Activated CD8-positive, alpha-beta memory T cell treated with anti-CD3 and anti-CD28 coated beads, Interleukin-2, amount 10 ng/mL, durations not matched to agents 7 days and 5 days (primary cell): ENCODE measurements at regions not wholly inside any gene's neighbourhood (a gene's known extent, or its start where the extent isn't known, plus 50 kb on each side); places are given as distances from the start of the nearest gene placed in this dataset.

Experiments used
- ATAC-seq: fragments of 150-1000 bp; cut with Tn5 transposase; one replicate; pipeline ENCODE4 v1.10.0; 2021; ENCODE audit warnings: moderate library complexity
- CTCF ChIA-PET: fragments of 350-600 bp; sonication (Branson Sonifier 250); formaldehyde crosslinking; loops from one replicate; lab custom pipeline; 2021; ENCODE audit warnings: antibody characterized with exemption; lab: Charles Lee
- DNase-seq: peaks from one replicate; pipeline ENCODE4 v3.0.0-alpha.2; 2020
- H3K27ac Mint-ChIP-seq: one replicate; pipeline ENCODE4 v1.8.0; 2021; ENCODE audit warnings: mild to moderate bottlenecking, mixed read lengths
- H3K27me3 Mint-ChIP-seq: one replicate; pipeline ENCODE4 v1.8.0; 2021; ENCODE audit warnings: mixed read lengths
- H3K36me3 Mint-ChIP-seq: one replicate; pipeline ENCODE4 v1.8.0; 2021; ENCODE audit warnings: mild to moderate bottlenecking, mixed read lengths
- H3K4me1 Mint-ChIP-seq: one replicate; pipeline ENCODE4 v1.8.0; 2021; ENCODE audit warnings: mixed read lengths
- H3K4me3 Mint-ChIP-seq: one replicate; pipeline ENCODE4 v1.8.0; 2021; ENCODE audit warnings: mild to moderate bottlenecking, moderate library complexity, mixed read lengths
- H3K9me3 Mint-ChIP-seq: one replicate; pipeline ENCODE4 v1.8.0; 2022; ENCODE audit warnings: low read depth, mixed read lengths

DNA sequence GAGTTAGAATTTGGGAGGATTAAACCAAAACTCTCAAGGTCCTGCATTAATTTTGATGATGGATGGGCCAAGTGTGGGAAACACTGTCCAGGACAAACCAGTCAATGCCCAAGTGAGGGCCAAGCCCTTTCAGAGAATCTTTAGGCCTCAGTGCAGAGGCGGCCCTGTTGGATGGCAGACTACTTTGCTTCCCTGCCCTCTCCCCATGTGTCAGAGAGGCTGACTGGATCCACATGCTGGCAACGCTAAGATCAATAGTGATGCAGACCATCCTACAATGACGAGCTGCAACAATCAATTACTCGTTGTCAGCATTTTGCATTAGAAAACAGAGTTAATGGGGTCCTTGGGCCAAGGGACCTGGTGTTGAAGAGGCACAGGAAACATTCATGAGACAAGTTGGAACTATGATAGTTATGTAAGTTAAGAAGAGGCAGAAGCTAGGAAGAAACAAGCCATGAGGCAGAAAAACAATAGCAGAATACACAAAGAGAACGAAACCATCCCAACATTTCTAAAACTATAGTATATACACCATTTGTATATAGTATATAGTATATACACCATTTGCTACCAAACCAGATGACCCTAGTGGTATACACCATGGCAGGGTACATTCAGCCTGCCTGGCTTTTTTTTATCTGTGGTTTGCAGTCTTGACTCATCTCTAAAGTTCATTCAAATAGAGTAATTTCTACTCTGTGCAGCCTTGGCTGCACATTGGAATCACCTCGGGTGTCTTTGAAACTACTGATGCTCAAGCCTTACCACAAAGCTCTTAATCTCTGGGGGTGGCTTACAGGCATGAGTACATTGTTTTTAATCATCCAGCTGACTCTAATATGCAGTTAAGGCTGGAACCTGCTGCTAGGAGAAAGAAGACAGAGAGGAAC is 147.7 kb upstream of the GYPA start:
- CTCF ChIA-PET = no interaction called here
- no peak overlapping the region for H3K4me3 Mint-ChIP-seq
- H3K36me3 Mint-ChIP-seq = no peaks in the 10 kb centered on the region
- ATAC-seq (no peak), DNase-seq (no peak)
- H3K4me1 Mint-ChIP-seq = no peaks in the 10 kb centered on the region
- no peaks in the 10 kb centered on the region for H3K27me3 Mint-ChIP-seq
- H3K9me3 Mint-ChIP-seq = no peaks in the 10 kb centered on the region
- H3K27ac Mint-ChIP-seq = no peak overlapping the region

DNA sequence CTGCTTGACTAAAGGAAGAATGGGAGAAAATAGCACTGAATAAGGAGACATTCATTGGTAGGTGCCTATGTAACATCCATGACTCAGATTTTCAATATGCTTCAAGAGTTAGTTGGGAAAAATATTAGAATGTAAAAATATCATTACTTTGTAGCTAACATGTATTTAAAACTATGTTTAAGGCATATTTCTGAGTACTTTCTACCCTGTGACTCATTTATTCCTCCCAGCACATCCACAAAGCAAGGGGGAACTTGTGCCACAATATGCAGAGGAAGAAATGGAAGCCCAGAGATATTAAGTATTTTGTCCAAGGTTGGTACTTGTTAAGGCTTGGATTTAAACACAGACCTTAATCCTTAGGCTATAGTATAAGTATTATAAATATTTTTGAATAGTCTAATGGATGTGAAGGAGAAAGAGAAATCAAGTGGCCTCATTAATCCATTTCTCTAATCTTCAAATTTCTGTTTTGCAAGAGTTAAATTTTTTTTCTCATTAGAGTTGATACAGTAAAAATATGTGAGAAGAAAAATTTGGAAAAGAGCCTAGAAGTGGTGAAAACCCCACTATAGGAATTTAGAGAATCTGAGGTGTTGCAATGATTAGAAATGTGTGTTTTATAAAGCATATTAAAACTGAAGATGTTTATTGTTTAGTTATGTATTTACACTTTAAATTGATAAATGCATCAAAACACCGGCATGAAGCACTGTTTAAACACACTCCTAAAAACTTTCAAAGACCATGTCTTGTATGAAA is 149.3 kb upstream of the GYPA start:
- Mint-ChIP-seq H3K36me3 (no peaks in the 10 kb centered on the region), H3K9me3 (no peaks in the 10 kb centered on the region), H3K27me3 (no peaks in the 10 kb centered on the region), H3K27ac (no peak overlapping the region), H3K4me1 (no peaks in the 10 kb centered on the region), H3K4me3 (no peak overlapping the region)
- DNase-seq (no peak), ATAC-seq (no peak)
- CTCF ChIA-PET = no interaction called here

DNA sequence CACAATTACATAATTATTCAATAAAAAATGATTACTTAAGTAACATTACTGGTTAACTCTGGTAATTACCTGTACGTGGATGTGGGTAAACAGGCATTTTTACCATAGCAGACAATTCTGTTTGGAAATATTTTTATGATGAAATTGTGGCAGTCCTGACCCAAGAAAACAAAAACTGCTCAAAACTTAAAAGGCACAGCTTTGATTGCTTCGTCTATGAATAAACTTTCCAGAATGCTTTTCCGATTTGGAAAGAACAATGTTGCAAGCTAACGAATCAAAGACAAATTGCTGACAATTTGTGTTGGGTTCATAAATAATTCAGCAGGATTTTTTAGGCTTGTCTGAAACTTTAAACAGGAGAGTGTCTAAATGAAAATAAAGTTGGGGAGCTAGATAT is 150.6 kb upstream of the GYPA start:
- CTCF ChIA-PET = no interaction called here
- Mint-ChIP-seq H3K4me3 (no peak overlapping the region), H3K36me3 (no peaks in the 10 kb centered on the region), H3K27ac (no peak overlapping the region), H3K27me3 (no peaks in the 10 kb centered on the region), H3K9me3 (no peaks in the 10 kb centered on the region), H3K4me1 (no peaks in the 10 kb centered on the region)
- ATAC-seq (no peak), DNase-seq (no peak)

DNA sequence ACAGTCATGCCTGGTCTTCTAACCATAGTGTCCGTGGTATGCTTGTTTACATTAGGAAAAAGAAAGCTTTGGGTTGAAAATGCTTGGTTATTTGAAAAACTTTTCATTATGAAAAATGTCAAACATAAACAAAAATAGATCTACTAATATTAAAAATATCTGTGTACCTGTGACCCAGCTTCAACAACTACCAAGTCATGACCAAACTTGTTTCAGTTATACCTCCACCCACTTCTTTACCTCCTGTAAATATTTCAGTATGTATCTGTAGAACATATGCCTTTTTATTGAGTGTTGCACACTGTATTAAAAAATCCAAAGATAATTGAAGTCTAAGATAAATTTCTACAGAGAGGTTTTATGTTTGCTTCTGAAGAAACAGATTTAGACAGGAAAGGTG is 153.7 kb upstream of the GYPA start:
- no peak for DNase-seq
- CTCF ChIA-PET = no interaction called here
- no peak for ATAC-seq
- no peaks in the 10 kb centered on the region for H3K4me1 Mint-ChIP-seq
- H3K27ac Mint-ChIP-seq = no peak overlapping the region
- H3K36me3 Mint-ChIP-seq = no peaks in the 10 kb centered on the region
- H3K4me3 Mint-ChIP-seq = no peak overlapping the region
- no peaks in the 10 kb centered on the region for H3K9me3 Mint-ChIP-seq
- H3K27me3 Mint-ChIP-seq = no peaks in the 10 kb centered on the region

DNA sequence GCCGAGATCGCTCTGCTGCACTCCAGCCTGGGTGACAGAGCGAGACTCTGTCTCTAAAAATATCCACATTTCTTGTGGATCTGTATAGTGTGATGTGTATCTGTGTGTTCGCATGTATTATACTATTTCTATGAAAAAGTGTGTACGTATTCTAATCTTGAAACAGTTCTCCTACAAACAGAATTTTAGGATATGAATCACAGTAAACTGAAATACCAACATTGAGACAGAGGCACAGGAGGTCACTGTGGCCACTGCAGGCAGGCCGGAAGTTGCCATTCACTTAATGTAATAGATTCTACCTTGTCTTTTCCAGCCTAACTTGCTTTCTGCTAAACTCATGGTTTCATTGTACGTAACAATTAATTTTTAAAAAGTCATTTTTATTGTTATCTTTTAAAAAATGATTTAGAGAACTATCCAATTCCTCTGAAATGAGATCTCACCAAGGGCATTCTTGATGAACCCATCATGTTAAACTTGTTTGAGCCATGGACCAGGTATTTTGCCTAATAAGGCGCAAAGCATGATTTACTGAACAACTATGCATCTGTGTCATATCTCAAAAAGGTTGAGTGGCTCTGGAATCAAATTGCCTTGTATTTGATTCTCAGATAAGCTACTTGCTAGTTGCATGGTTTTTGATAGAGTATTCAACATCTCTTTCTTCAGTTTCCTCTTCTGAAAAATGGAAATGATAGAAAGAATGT is 154.9 kb upstream of the GYPA start:
- H3K36me3 Mint-ChIP-seq = no peaks in the 10 kb centered on the region
- H3K9me3 Mint-ChIP-seq = no peaks in the 10 kb centered on the region
- CTCF ChIA-PET = interaction anchor here (1.4 kb wide), 1 partner anchor 17 kb away, joined by 3 read pairs; no protein-coding TSS in a partner anchor
- H3K4me3 Mint-ChIP-seq = no peak overlapping the region
- H3K27ac Mint-ChIP-seq = no peak overlapping the region
- ATAC-seq (no peak), DNase-seq (no peak)
- no peaks in the 10 kb centered on the region for H3K4me1 Mint-ChIP-seq
- H3K27me3 Mint-ChIP-seq = no peaks in the 10 kb centered on the region

DNA sequence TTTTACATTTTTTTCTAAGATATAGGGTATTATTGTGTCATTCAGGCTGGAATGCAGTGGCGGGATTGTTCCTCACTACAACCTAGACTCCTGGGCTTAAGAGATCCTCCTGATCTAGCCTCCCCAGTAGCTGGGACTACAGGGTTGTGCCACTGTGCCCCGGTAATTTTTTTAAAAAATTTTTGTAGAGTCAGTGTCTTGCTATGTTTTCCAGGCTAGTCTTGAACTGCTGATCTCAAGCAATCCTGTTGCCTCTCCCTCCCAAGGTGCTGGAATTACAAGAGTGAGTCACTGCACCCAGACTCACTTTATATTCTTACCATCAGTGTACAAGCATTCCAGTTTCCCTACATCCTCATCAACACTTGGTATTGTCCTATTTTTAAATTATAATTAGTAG is 156.4 kb upstream of the GYPA start:
- DNase-seq (no peak), ATAC-seq (no peak)
- H3K9me3 Mint-ChIP-seq = no peaks in the 10 kb centered on the region
- no peaks in the 10 kb centered on the region for H3K4me1 Mint-ChIP-seq
- no peaks in the 10 kb centered on the region for H3K36me3 Mint-ChIP-seq
- H3K27me3 Mint-ChIP-seq = no peaks in the 10 kb centered on the region
- no peak overlapping the region for H3K27ac Mint-ChIP-seq
- CTCF ChIA-PET = interaction anchor here (1.4 kb wide), 1 partner anchor 15 kb away, joined by 3 read pairs; no protein-coding TSS in a partner anchor
- no peak overlapping the region for H3K4me3 Mint-ChIP-seq

DNA sequence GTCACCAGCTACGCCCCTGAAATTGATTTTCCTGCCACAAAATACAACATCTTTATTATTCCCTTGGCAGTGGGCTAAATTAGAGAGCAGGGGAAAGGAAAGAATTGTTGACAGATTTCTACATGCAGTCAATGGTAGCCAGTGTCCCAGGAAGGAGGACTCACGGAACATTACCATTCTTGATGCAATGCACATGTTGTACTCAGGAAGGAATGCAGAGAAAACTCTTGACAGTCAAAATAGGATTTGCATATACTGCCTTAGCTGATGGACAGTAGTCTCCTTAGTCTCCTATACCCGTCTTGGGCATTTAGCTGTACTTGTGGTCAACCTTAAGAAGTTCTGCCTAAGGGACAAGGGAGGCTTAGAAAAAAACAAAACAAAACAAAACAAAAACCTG is 158.0 kb upstream of the GYPA start:
- no peaks in the 10 kb centered on the region for H3K36me3 Mint-ChIP-seq
- ATAC-seq (no peak), DNase-seq (no peak)
- H3K4me1 Mint-ChIP-seq = no peaks in the 10 kb centered on the region
- CTCF ChIA-PET = no interaction called here
- no peaks in the 10 kb centered on the region for H3K27me3 Mint-ChIP-seq
- H3K9me3 Mint-ChIP-seq = no peaks in the 10 kb centered on the region
- no peak overlapping the region for H3K4me3 Mint-ChIP-seq
- H3K27ac Mint-ChIP-seq = no peak overlapping the region

DNA sequence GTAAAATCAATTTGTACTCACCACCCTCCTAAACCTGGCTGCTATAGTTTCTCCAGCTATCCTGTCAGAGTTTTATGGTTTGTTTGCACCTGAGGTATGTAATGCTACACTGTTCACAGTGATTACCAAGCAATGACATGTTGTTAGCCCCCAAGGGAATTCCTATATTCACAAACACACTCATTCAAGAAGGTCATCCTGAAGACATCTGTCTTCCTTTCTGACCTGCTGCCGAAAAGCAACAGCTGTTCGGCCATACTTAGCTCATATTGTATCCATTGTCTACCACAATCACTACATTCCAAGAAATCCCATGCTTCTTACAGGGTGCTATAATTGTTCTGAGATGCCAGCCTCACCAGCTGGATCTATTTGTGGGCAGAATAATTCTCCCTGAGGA is 160.1 kb upstream of the GYPA start:
- CTCF ChIA-PET = no interaction called here
- Mint-ChIP-seq H3K27ac (no peak overlapping the region), H3K4me1 (no peaks in the 10 kb centered on the region), H3K27me3 (no peaks in the 10 kb centered on the region), H3K9me3 (no peaks in the 10 kb centered on the region), H3K4me3 (no peak overlapping the region), H3K36me3 (no peaks in the 10 kb centered on the region)
- DNase-seq = no peak
- no peak for ATAC-seq

DNA sequence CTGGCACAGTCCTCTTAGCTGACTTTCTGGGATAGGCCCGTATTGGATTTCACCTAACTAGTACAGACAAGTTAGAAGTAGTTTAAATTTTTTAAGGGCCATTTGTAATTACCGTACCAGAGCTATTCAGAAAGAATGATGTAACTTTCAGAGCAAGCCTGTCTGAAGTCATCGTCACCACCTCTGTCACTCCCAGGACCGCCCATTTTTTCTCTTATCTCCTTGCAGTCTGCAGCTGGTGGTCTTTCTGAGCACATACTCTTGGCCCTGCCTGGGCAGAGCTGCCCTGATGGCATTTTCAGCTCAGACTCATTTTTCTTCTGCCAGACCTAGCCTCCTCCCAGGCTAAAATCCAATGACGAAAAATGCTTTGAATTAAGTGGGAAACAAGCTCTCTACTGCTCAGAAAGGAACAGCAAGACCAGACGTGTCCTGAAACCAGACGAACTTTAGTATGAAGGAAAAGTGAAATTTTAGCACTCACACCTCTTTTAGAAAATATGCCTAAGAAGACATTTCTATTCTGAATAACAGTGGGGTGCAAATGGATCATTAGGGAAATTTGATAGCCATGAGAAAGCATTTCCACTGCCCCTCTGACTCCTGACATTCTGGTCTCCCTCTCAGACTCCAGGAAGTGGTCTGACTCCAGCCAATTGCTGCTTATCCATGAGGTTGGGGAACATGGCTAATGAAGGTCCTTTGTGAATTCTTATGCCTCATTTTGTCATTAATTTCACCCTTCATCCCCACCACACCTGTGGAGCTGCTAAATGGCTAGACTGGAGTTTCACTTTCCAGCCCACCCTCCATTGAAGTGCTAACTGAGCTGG is 162.4 kb upstream of the GYPA start:
- Mint-ChIP-seq H3K4me3 (no peak overlapping the region), H3K36me3 (no peaks in the 10 kb centered on the region), H3K4me1 (no peaks in the 10 kb centered on the region), H3K27ac (no peak overlapping the region), H3K9me3 (peaks cover 2% of the 10 kb centered on the region), H3K27me3 (no peaks in the 10 kb centered on the region)
- DNase-seq (no peak), ATAC-seq (no peak)
- CTCF ChIA-PET = interaction anchor here (0.8 kb wide), 1 partner anchor 11 kb away, joined by 3 read pairs; no protein-coding TSS in a partner anchor

DNA sequence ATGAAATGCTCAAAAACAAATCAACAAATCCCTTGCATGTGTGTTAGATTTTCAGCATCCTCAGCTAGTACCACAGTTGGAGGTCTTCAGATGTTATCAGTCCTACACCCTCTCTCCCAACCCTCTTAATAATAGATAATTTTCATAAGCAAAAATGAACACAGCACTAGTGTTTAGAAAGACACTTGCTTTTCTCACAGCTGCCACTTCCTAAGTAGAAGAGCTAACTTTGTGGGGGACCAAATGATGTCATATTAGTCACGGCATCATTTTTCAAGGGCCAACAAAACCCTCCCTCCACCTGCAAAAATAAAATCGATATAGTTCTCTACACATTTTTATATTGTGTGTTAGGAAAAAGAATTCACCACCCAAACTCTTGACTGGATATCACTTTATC is 163.5 kb upstream of the GYPA start:
- no peak for ATAC-seq
- DNase-seq = no peak
- Mint-ChIP-seq H3K9me3 (peaks cover 2% of the 10 kb centered on the region), H3K36me3 (no peaks in the 10 kb centered on the region), H3K27ac (no peak overlapping the region), H3K4me1 (no peaks in the 10 kb centered on the region), H3K4me3 (no peak overlapping the region), H3K27me3 (no peaks in the 10 kb centered on the region)
- CTCF ChIA-PET = no interaction called here

DNA sequence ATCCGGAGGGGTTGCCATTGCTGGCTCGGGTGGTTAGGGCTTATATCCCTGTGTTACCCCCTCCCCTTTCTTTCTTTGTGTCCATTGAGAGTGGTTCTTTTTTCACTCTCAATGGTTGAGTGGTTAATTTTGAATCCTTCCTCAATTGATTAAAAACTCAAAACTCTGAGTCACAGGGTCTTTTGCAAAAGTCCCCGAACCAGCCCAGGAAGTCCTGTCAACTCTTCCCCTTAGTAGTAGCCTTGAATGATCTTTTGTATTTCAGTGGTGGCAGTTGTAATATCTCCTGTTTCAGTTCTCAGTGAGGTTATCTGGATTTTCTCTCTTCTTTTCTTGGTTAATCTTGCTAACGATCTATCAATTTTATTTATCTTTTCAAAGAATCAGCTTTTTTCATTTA is 170.0 kb upstream of the GYPA start:
- CTCF ChIA-PET = no interaction called here
- H3K9me3 Mint-ChIP-seq = peaks cover 10% of the 10 kb centered on the region
- ATAC-seq = no peak

DNA sequence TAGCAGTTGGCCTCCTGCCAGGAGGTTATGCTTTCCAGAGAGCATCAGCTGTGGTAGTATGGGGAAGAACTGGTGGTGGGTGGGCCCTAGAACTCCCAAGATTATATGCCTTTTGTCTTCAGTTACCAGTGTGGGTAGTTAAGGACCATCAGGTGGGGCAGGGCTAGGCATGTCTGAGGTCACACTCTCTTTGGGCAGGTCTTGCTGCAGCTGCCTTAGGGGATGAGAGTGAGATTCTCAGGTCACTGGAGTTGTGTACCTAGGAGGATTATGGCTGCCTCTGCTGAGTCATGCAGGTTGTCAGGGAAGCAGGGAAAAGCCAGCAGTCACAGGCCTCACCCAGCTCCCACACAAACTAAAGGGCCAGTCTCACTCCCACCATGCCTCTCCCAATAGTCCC is 172.9 kb upstream of the GYPA start:
- no peak overlapping the region for H3K27ac Mint-ChIP-seq

More for the DNA sequence above, 170.0 kb upstream of the GYPA start:
- Mint-ChIP-seq H3K27me3 (no peaks in the 10 kb centered on the region), H3K36me3 (no peaks in the 10 kb centered on the region), H3K4me1 (no peaks in the 10 kb centered on the region), H3K27ac (no peak overlapping the region), H3K4me3 (no peak overlapping the region)
- DNase-seq = no peak

DNA sequence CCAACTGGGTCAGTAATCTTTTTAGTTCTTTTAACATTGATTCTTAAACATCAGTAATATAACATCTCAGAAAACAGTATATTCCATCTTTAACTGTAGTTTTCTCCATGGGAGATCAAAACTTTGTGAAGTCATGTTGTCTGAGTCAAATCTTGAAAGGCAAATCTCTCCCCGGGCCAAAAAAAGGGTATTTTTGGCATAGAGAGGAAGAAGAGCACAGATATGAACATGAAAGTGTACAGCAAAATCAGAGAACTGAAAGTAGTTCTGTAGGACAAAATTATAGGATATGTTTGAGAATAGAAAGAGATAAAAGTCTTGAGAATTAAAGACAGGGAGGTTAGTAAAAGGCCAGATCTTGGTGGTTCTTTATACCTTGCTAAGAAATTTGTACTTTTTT is 176.4 kb upstream of the GYPA start:
- CTCF ChIA-PET = no interaction called here
- ATAC-seq (no peak), DNase-seq (no peak)

More for the DNA sequence above, 172.9 kb upstream of the GYPA start:
- Mint-ChIP-seq H3K27me3 (no peaks in the 10 kb centered on the region), H3K4me3 (no peak overlapping the region), H3K9me3 (peaks cover 11% of the 10 kb centered on the region), H3K4me1 (no peaks in the 10 kb centered on the region), H3K36me3 (no peaks in the 10 kb centered on the region)
- ATAC-seq (no peak), DNase-seq (no peak)
- CTCF ChIA-PET = interaction anchor here (1.3 kb wide), 1 partner anchor 11 kb away, joined by 3 read pairs; no protein-coding TSS in a partner anchor

More for the DNA sequence above, 176.4 kb upstream of the GYPA start:
- Mint-ChIP-seq H3K36me3 (no peaks in the 10 kb centered on the region), H3K4me3 (no peak overlapping the region), H3K9me3 (peaks cover 12% of the 10 kb centered on the region), H3K4me1 (no peaks in the 10 kb centered on the region), H3K27me3 (no peaks in the 10 kb centered on the region), H3K27ac (no peak overlapping the region)
